ENCODE measurements at regions not wholly inside any gene's neighbourhood (a gene's known extent, or its start where the extent isn't known, plus 50 kb on each side); places are given as distances from the start of the nearest gene placed in this dataset.

DNA sequence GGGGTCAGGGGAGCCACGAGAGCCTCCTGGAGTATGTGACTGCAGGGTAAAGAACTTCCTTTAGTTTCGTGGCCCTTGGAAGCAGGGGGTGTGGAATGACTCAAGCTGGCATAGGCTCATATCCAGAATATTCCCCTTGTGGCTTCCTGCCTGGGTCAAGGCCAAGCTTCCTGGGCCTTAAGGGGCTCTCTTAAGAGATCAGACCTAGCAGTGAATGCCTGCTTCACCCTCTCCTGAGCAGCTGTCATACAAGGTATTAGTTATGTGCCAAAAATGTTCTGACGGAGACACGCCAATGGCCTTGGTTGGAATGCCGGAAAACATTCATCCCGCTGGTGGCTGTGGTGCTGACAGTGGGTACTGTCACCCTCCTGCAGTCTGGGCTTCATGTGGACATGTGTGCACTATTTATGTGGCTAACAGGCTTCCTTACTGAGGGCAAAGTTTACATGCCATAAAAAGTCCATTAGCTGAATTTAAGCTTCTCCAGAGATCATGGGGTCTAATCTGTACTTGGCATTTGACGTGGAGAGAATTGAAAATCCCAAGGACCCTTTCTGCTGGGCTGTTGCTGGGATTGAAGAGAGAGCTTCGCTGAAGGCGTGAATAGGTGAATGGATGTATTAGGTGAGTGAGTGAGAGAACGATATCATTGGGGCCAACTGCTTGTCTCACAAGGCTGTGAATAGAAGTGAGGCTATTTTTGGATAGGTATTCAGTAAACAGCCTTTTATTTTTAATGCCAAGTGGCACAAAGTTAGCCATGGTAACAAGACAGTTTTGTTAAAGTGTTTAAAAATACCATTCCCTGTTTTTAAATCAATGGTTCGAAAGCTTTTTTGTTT is 156.8 kb downstream of the MACROH2A1 start:
- H3K36me3 Mint-ChIP-seq: no peaks in the 10 kb centered on the region
- H3K4me1 Mint-ChIP-seq: no peaks in the 10 kb centered on the region
- H3K27ac Mint-ChIP-seq: no peak overlapping the region
- ATAC-seq (no peak), DNase-seq (ENCODE audit: low spot score in 2 of 2) (no peak)
- no peaks in the 10 kb centered on the region for H3K9me3 Mint-ChIP-seq
- H3K4me3 Mint-ChIP-seq: no peak overlapping the region

DNA sequence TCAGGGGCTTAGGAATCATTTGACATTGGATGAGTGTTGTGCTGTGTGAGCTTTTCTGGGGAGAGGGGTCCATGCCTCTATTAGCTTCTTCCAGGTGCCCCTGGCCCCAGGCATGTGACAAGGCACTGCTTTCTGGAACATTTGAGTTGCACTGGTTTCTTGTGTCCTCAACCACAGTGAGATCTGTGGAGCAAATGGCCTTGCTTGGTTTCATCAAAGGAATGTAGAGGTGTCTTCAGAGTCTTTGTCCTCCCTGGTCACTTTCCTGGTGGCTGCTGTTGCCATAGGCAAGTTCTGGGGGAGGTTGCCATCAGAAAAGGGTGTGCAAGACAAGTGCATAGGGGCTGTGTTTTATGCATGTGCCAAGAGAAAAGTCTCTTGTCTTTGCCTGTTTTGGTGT is 157.5 kb downstream of the MACROH2A1 start:
- H3K36me3 Mint-ChIP-seq: no peaks in the 10 kb centered on the region
- no peaks in the 10 kb centered on the region for H3K4me1 Mint-ChIP-seq
- H3K9me3 Mint-ChIP-seq: no peaks in the 10 kb centered on the region
- no peak overlapping the region for H3K27ac Mint-ChIP-seq
- no peak for DNase-seq (ENCODE audit: low spot score in 2 of 2)
- no peak overlapping the region for H3K4me3 Mint-ChIP-seq
- ATAC-seq: no peak

DNA sequence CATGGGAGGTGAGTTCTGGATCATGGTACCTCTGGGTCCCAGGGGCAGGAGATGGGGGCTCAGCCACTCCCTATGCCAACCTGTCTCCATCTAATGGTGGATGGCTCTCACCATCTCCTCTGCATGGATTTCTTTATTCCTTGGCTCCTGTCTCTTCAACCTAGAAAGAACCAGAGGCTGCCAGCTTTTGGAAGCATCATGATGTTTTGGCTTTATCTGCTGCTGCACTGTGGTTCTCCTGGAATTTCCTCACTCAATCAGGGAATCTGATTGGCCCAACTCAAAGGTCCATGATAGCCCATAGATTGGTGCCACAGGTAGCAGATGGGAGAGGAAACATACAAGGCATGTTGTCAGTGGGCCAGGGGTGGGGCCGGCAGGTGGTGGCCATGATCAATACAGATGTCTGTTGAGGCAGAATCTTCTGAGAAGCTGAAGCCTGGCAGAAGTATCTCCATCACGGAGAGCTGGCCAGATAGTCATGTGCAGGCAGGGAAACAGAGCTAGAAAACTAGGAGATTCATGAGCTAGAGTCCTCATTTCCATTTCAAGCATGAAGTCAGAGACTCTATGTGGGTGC is 158.2 kb downstream of the MACROH2A1 start:
- H3K9me3 Mint-ChIP-seq: no peaks in the 10 kb centered on the region
- H3K4me3 Mint-ChIP-seq: no peak overlapping the region
- DNase-seq (ENCODE audit: low spot score in 2 of 2) (no peak), ATAC-seq (no peak)
- H3K27ac Mint-ChIP-seq: no peak overlapping the region
- H3K36me3 Mint-ChIP-seq: no peaks in the 10 kb centered on the region
- no peaks in the 10 kb centered on the region for H3K4me1 Mint-ChIP-seq

DNA sequence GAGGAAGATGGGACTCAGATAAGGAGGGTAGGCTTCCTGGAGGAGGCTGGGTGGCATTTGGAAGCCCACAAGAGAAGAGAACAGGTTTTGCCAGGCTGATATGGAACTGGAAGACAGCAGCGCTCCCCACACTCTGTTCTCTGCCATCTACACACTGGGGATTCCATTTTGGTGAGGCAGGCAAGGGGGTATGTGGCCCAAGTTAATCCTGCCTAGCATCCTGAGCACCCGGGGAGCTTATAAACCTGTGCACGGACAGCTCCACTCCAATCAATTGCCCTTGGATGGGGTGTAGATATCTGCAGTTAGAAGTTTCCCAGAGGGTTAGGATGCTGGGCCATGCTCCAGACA is 158.8 kb downstream of the MACROH2A1 start:
- H3K4me3 Mint-ChIP-seq: no peak overlapping the region
- H3K4me1 Mint-ChIP-seq: no peaks in the 10 kb centered on the region
- H3K27ac Mint-ChIP-seq: no peak overlapping the region
- H3K36me3 Mint-ChIP-seq: no peaks in the 10 kb centered on the region
- no peaks in the 10 kb centered on the region for H3K9me3 Mint-ChIP-seq
- DNase-seq (ENCODE audit: low spot score in 2 of 2) (no peak), ATAC-seq (no peak)

DNA sequence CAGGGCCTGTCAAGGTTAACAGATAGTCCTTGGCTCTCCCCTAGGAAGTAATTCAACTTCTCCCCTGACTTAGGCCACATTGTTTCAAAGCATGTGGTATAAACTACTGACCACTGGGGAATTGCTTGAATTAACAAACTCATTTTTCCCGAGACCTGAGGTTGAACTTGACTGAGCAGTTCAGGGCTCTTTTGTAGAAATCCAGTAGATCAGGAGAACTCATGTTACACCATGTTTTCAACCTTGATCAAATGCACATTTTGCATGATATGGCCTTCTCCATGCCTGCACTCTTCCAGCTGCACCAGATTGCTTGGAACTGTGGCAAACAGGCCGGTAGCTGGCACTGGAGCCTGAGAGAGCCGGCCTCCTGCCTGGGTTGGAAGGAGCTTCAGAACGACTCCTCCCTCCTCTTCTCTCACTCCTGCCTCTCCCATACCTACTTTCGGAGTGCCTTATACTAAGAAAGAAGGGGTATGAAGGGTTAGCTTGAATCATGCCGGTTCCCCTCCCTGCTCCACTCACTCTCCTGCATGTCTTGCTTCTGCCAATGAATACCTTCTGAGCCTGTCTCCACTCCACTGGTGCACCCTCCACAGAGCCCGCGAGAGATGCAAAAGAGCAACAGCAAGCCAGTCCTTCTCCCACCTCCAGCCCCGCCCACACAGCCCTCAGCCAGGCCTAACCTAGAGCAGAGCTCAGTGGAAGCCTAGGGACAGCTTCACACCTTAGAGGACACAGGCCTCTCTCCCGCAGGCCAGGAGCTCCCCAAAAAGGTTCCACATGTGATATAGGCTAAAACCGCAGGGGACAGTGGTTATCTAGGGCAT is 159.4 kb downstream of the MACROH2A1 start:
- H3K4me3 Mint-ChIP-seq: no peak overlapping the region
- H3K4me1 Mint-ChIP-seq: no peaks in the 10 kb centered on the region
- no peak for ATAC-seq
- H3K9me3 Mint-ChIP-seq: no peaks in the 10 kb centered on the region
- H3K27ac Mint-ChIP-seq: no peak overlapping the region
- no peak for DNase-seq (ENCODE audit: low spot score in 2 of 2)
- H3K36me3 Mint-ChIP-seq: no peaks in the 10 kb centered on the region

DNA sequence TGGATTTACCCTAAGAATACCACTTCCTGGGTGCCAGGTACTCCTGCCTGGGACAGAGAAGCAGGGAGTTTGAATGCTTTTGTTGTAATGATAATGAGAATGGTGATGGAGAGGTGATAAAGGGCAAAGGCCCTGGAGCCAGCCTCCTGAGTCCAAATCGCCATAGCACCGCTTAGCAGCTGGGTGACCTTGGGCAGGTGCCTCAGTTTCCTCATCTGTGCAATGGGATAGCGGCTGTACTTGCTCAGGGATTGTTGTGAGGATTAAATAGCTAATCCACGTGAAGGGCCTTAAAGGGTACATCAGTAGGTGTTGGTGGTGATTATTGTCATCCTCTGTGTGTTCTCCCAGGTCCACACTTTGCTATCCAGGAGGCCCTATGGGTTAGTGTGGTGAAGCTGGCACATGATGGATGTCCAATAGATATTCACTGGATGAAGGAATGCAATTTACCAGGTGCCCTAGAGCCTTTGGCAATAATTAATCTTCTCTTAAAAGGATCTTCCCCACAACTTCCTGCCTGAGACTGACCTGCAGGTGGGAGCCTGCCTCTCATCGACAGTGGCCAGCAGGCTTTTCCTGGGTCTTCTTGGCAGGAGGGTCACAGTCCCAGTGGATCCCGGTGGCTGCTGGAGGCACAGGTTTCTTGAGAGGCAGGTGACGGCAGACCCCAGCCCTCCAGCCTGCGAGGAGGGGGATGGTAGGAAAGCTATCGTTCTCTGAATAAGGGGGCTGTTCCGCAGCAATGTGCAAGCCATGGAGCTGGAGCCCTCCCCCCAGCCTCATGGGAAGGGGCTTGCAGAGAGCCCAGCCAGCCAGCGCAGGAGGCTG is 160.2 kb downstream of the MACROH2A1 start:
- Mint-ChIP-seq H3K27ac (no peak overlapping the region), H3K4me1 (no peaks in the 10 kb centered on the region), H3K4me3 (no peak overlapping the region), H3K9me3 (no peaks in the 10 kb centered on the region), H3K36me3 (no peaks in the 10 kb centered on the region)
- DNase-seq (ENCODE audit: low spot score in 2 of 2) (no peak), ATAC-seq (no peak)

DNA sequence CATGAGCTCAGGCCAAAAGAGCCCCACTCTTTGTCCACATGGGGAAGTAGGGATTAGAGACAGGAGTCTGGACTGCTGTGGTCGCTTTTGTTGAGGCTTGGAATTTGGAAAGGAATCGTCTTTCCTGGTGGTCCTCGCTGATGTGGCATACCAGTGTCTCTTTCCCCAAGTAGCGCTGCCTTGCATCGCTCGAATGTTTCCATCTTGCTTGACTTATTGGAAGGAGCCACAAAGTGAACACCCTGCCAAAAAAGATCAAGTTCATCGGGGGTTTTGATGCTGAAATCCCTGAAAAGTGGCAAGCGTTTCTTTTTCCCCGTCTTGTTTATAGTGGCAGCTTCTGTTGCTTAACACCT is 161.3 kb downstream of the MACROH2A1 start:
- no peaks in the 10 kb centered on the region for H3K9me3 Mint-ChIP-seq
- H3K27ac Mint-ChIP-seq: no peak overlapping the region
- H3K4me1 Mint-ChIP-seq: no peaks in the 10 kb centered on the region
- ATAC-seq (no peak), DNase-seq (ENCODE audit: low spot score in 2 of 2) (no peak)
- no peak overlapping the region for H3K4me3 Mint-ChIP-seq
- H3K36me3 Mint-ChIP-seq: no peaks in the 10 kb centered on the region

DNA sequence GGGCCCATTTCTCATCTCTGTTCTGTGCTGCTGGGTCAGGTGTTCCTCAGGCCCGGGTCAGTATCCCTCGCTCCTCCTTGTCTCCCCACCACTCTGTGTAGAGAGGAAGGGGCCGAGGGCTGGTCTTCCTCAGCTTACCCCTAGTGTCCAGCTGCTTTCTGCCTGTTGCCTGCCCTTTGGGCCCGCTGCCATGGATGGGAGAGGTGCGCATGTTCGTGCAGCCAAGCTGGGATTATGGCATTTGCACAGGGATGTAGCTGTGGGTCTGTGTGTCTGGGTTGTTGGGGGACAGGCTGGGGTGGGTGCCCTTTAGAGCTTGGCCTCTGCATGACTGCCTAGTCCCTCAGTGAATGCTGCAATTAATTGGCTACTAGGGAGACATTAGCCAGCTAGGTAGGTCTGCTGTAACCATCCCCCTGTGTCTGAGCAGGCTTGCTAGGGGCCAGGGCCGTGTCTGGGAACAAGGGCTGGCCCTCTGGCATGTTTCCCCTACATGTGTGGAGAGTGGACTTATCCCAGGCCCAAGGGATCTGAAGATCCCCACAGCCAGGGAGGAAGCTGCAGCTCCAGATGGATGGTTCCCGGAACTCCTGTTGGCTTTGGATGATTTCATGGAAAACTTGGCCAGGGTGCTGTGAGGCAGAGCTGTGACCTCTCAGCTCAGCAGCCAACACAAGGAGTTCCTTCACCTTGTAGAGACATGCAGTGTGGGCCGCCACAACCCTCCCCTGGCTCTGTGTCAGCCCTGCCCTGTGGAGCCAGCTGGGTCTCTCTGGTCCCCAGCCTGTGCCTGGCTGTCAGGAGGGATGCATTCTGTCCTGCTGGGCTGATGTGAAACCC is 161.9 kb downstream of the MACROH2A1 start:
- no peaks in the 10 kb centered on the region for H3K36me3 Mint-ChIP-seq

DNA sequence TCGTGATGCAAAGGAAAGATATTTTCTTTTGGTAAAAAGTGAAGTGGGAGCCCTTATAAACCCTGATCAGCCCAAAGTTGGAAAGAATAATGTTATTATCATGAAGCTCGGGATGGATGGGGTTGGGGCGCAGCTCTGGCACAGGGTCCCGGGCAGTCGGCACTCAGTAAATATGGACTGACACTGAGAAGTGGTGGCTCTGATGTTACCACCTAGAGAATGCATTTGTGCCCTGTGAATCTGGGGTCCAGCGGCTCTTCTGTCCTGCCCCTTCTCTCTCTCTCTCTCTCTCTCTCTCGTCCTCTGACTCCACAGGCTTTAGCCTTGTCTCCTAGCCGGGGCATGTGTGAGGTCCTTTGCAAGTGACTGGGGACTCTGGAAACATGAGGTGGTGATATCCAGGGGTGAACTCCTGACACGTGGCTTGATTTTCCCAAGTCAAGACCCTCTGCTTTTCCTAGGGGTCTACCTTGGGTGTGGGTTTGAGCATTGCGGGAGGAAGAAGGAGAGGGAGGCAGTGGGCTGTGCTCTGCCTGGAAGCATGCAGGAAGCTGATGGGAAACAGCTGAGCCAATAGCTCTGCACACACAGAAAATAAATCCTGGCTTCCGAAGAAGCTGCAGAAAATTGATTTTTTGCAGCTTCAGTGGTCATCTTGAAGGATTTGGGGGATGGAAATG is 162.7 kb downstream of the MACROH2A1 start:
- H3K36me3 Mint-ChIP-seq: no peaks in the 10 kb centered on the region
- DNase-seq (ENCODE audit: low spot score in 2 of 2): no peak
- no peaks in the 10 kb centered on the region for H3K9me3 Mint-ChIP-seq
- H3K27ac Mint-ChIP-seq: no peak overlapping the region
- ATAC-seq: no peak
- H3K4me1 Mint-ChIP-seq: no peaks in the 10 kb centered on the region
- H3K4me3 Mint-ChIP-seq: no peak overlapping the region

More for the DNA sequence above, 161.9 kb downstream of the MACROH2A1 start:
- Mint-ChIP-seq H3K9me3 (no peaks in the 10 kb centered on the region), H3K27ac (no peak overlapping the region), H3K4me1 (no peaks in the 10 kb centered on the region), H3K4me3 (no peak overlapping the region)
- DNase-seq (ENCODE audit: low spot score in 2 of 2): no peak
- ATAC-seq: no peak

DNA sequence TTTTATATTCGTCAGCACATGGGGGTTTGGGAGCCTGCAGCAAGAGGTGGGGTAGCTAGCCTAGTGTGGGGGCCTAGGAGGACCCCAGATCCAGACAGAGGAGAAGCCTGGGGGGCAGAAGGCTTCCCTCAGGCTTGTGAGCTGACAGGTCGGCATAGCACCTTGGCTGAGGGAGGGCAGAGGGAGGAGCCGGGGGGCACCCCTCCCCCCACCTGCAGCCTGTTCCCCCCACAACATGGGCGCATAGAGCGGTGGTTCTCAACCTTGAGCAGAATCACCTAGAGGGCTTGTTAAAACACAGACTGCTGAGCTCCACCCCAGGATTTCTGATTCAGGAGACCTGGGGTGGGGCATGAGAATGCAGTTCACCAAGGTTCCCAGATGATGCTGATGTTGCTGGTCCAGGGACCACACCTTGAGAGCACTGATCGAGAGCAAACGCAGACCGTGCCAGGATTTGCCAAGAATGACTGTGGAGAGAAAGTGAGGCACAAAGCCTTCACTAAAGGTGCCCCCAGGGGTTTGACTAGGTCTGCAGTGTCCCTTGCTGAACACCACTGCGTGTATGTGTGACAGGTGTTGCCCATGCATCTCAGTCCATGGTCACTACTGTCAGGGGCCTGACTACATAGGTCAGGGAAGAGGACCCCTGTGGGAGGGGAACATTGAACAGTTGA is 163.3 kb downstream of the MACROH2A1 start:
- Mint-ChIP-seq H3K4me1 (no peaks in the 10 kb centered on the region), H3K4me3 (no peak overlapping the region), H3K36me3 (no peaks in the 10 kb centered on the region), H3K27ac (no peak overlapping the region), H3K9me3 (no peaks in the 10 kb centered on the region)
- no peak for DNase-seq (ENCODE audit: low spot score in 2 of 2)
- ATAC-seq: no peak

DNA sequence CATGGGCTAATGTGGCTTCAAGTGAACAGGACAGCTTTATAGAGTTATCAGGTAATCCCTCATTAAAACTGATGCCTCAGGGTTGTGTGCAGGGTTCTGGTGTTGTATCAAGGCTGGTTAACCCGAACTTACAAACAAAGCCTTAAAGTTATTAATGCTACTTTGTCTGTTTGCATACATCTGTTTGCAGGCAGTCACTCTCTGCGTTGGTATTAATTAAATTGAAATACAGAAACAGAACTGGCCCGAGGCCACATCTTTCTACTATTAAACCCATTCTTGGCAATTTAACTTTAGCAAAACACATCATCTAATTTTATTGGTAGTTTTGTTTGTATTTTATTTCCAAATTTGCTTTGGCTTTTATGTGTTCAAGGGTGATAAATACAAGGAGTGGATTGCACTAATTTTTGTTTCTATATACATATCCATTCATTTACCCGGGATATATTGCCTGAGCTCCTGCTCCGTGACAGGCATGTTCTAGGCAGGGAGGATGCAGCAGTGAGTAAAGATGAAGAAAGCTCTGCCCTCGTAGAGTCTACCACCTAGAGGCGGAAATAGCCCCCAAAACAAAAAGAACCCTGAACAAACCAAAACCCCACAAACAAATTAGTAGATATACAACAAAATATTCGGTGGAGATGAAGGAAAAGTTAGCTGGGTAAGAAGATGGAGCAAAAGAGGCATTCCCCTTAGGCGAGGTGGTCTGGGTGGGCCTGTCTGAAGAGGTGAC is 164.2 kb downstream of the MACROH2A1 start:
- H3K36me3 Mint-ChIP-seq: no peaks in the 10 kb centered on the region
- H3K4me3 Mint-ChIP-seq: no peak overlapping the region
- no peak for DNase-seq (ENCODE audit: low spot score in 2 of 2)
- no peaks in the 10 kb centered on the region for H3K4me1 Mint-ChIP-seq
- no peaks in the 10 kb centered on the region for H3K9me3 Mint-ChIP-seq
- ATAC-seq: no peak
- no peak overlapping the region for H3K27ac Mint-ChIP-seq

DNA sequence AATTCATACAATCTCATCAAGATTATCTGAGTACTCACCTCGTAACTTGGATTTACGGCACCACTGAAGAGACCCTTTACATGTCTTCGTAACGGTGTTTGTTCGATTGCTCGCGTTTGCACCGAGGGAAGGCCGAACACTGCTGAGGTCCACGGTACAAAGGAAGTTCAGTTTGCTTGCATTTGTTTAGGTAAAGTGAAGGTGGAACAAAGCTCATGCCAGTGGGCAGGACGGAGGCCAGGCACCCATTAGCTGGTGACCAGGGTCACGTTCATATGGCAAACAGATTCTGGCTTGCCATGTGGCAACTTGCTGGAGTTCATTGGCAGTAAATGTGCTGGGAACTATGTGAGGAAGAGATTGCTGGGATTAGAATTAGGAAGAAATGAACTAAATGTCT is 164.8 kb downstream of the MACROH2A1 start:
- H3K4me3 Mint-ChIP-seq: no peak overlapping the region
- no peaks in the 10 kb centered on the region for H3K36me3 Mint-ChIP-seq
- no peak overlapping the region for H3K27ac Mint-ChIP-seq
- ATAC-seq (no peak), DNase-seq (ENCODE audit: low spot score in 2 of 2) (no peak)
- no peaks in the 10 kb centered on the region for H3K4me1 Mint-ChIP-seq
- H3K9me3 Mint-ChIP-seq: no peaks in the 10 kb centered on the region

DNA sequence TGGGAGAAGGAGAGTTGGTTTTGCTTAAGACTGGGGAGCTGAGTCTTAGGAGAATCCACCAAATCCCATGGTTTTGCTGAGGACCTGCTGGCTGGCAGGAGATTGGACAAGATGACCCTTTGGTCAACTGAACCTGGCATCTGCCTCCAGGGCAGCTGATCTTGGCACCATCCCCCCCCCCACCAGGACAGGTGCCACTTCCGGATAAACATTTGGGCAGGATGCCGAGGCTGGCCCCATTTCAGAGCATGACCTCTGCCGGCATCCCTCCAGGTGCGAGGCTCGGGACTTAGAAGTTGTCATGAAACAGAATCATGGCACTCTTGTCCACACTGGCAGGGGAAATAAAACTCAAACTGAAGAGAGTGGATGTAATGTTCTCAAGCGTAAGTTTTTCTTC is 165.6 kb downstream of the MACROH2A1 start:
- H3K9me3 Mint-ChIP-seq: no peaks in the 10 kb centered on the region
- no peak for ATAC-seq
- H3K4me3 Mint-ChIP-seq: no peak overlapping the region
- no peaks in the 10 kb centered on the region for H3K36me3 Mint-ChIP-seq
- DNase-seq (ENCODE audit: low spot score in 2 of 2): no peak
- H3K4me1 Mint-ChIP-seq: no peaks in the 10 kb centered on the region
- no peak overlapping the region for H3K27ac Mint-ChIP-seq
